IMR-90 (cell line): ENCODE measurements at regions not wholly inside any gene's neighbourhood (a gene's known extent, or its start where the extent isn't known, plus 50 kb on each side); places are given as distances from the start of the nearest gene placed in this dataset.
A peak's percentile ranks its signal among the peaks of the same experiment; 100 is the strongest.

Source experiments
- ATAC-seq: fragments of 200-7000 bp; cut with Tn5 transposase; 2 replicates; pipeline ENCODE4 v1.9.1; 2020; ENCODE audit warnings: low read depth, mild to moderate bottlenecking, moderate library complexity
- BruUV-seq: library from RNA; stranded (reverse); fragments of 400-500 nt; replicated peaks from 2 replicates; lab custom pipeline; 2021; lab: Mats Ljungman, UMichigan
- CTCF ChIA-PET: fragments of 300-600 bp; formaldehyde crosslinking; extraction: SDS; loops from one replicate; lab custom pipeline; 2021; ENCODE audit warnings: antibody characterized with exemption; lab: Yijun Ruan, JAX
- POLR2A ChIA-PET: fragments of 300-600 bp; sonication (Branson Sonifier 250); formaldehyde crosslinking; loops from one replicate; lab custom pipeline; 2022; ENCODE audit warnings: antibody characterized with exemption; ENCODE audit not compliant: unreplicated experiment; lab: Charles Lee
- DNase-seq: peaks from one replicate; pipeline ENCODE4 v3.0.0; 2013
- H2AFZ ChIP-seq: replicated peaks from 2 replicates; pipeline ENCODE3; 2013; ENCODE audit warnings: low read length, mild to moderate bottlenecking; ENCODE audit not compliant: poor library complexity
- H2AK5ac ChIP-seq: 2 replicates; pipeline ENCODE4 v1.6.1; 2013; ENCODE audit warnings: low read depth, low read length, inconsistent platforms
- H2AK9ac ChIP-seq: replicated peaks from 2 replicates; pipeline ENCODE3; 2013; ENCODE audit warnings: mild to moderate bottlenecking, low read depth, low read length, moderate library complexity; ENCODE audit not compliant: poor library complexity
- H2BK120ac ChIP-seq: 2 replicates; pipeline ENCODE4 v1.6.1; 2013; ENCODE audit warnings: low read depth, low read length, inconsistent platforms
- H2BK15ac ChIP-seq: 3 replicates; pipeline ENCODE4 v1.6.1; 2013; ENCODE audit warnings: low read depth, low read length, inconsistent platforms
- H2BK20ac ChIP-seq: 2 replicates; pipeline ENCODE4 v1.6.1; 2013; ENCODE audit warnings: low read depth, mild to moderate bottlenecking, inconsistent platforms, low read length, moderate library complexity
- H2BK5ac ChIP-seq: 2 replicates; pipeline ENCODE4 v1.6.1; 2013; ENCODE audit warnings: mild to moderate bottlenecking, low read depth, low read length, inconsistent platforms; ENCODE audit not compliant: poor library complexity, severe bottlenecking
- H3K14ac ChIP-seq: replicated peaks from 2 replicates; pipeline ENCODE4 v1.6.1; 2013; ENCODE audit warnings: low read depth, low read length, inconsistent platforms
- H3K18ac ChIP-seq: 2 replicates; pipeline ENCODE4 v1.6.1; 2013; ENCODE audit warnings: low read depth, low read length, control low read depth
- H3K23ac ChIP-seq: 2 replicates; pipeline ENCODE4 v1.6.1; 2013; ENCODE audit warnings: low read depth, low read length, inconsistent platforms
- H3K27ac ChIP-seq: 2 replicates; pipeline ENCODE4 v1.5.1; 2013; ENCODE audit warnings: mild to moderate bottlenecking, control low read depth, low read length; ENCODE audit not compliant: insufficient read depth
- H3K27me3 ChIP-seq: 2 replicates; pipeline ENCODE4 v1.6.1; 2013; ENCODE audit warnings: low read length; ENCODE audit not compliant: control insufficient read depth, insufficient read depth
- H3K36me3 ChIP-seq: 2 replicates; pipeline ENCODE4 v1.6.1; 2013; ENCODE audit warnings: low read length, mixed read lengths; ENCODE audit not compliant: control insufficient read depth, insufficient read depth
- H3K4ac ChIP-seq: 2 replicates; pipeline ENCODE4 v1.6.1; 2013; ENCODE audit warnings: low read depth, low read length, inconsistent platforms
- H3K4me1 ChIP-seq: 2 replicates; pipeline ENCODE4 v1.6.1; 2013; ENCODE audit warnings: low read length, mixed read lengths; ENCODE audit not compliant: control insufficient read depth, insufficient read depth
- H3K4me2 ChIP-seq: 2 replicates; pipeline ENCODE4 v1.6.1; 2013; ENCODE audit warnings: low read depth, mild to moderate bottlenecking, control low read depth, low read length, moderate library complexity
- H3K4me3 ChIP-seq: 2 replicates; pipeline ENCODE4 v1.5.1; 2013; ENCODE audit warnings: low read depth, mild to moderate bottlenecking, control low read depth, low read length, moderate library complexity; ENCODE audit not compliant: insufficient read depth
- H3K56ac ChIP-seq: 2 replicates; pipeline ENCODE4 v1.6.1; 2013; ENCODE audit warnings: low read length, inconsistent platforms; ENCODE audit not compliant: insufficient read depth; ENCODE audit errors: extremely low read depth
- H3K79me1 ChIP-seq, 2 experiments: 2 replicates each; pipeline ENCODE4 v1.6.1; 2013; ENCODE audit warnings: low read length in 2 of 2, inconsistent platforms in 1 of 2, low read depth in 1 of 2
- H3K9ac ChIP-seq: 2 replicates; pipeline ENCODE4 v1.6.1; 2013; ENCODE audit warnings: low read depth, low read length, control low read depth
- H3K9me1 ChIP-seq: 2 replicates; pipeline ENCODE4 v1.6.1; 2013; ENCODE audit warnings: low read length, inconsistent platforms; ENCODE audit not compliant: insufficient read depth
- H3K9me3 ChIP-seq: 2 replicates; pipeline ENCODE4 v1.6.1; 2013; ENCODE audit warnings: low read length; ENCODE audit not compliant: control insufficient read depth, insufficient read depth
- H4K20me1 ChIP-seq: 2 replicates; pipeline ENCODE4 v1.6.1; 2013; ENCODE audit warnings: low read length, inconsistent platforms; ENCODE audit not compliant: insufficient read depth
- H4K5ac ChIP-seq: 2 replicates; pipeline ENCODE4 v1.6.1; 2013; ENCODE audit warnings: mild to moderate bottlenecking, low read depth, low read length, control low read depth
- H4K8ac ChIP-seq, 2 experiments: 2 replicates each; pipeline ENCODE4 v1.6.1; 2013; ENCODE audit warnings: low read depth in 2 of 2, low read length in 2 of 2, control low read depth in 1 of 2, inconsistent platforms in 1 of 2
- H4K91ac ChIP-seq: 2 replicates; pipeline ENCODE4 v1.6.1; 2013; ENCODE audit warnings: low read depth, low read length, inconsistent platforms; ENCODE audit not compliant: insufficient read depth
- CTCF ChIP-seq: conservative IDR thresholded peaks from 2 replicates; pipeline ENCODE4 v1.5.1; 2012; ENCODE audit warnings: mild to moderate bottlenecking, low read depth, low read length, improper control_type of control experiment
- SMC3 ChIP-seq: fragments of 150-350 bp; IDR thresholded peaks from 2 replicates; pipeline ENCODE4 v1.6.1; 2016; ENCODE audit warnings: low read depth, mild to moderate bottlenecking, antibody characterized with exemption, low read length, moderate library complexity
- USF2 ChIP-seq: fragments of 150-350 bp; IDR thresholded peaks from 2 replicates; pipeline ENCODE4 v1.6.1; 2017; ENCODE audit warnings: mild to moderate bottlenecking, antibody characterized with exemption, low read length, low read depth
- WGBS, 2 experiments: methylation state at CpG; one replicate each; pipeline versions ENCODE4 v1.1.5 to v1.1.7; 2013; ENCODE audit warnings: missing lambda C conversion rate in 2 of 2; ENCODE audit not compliant: insufficient read length in 1 of 2; ENCODE audit errors: extremely low coverage in 2 of 2; 5-methylcytosine and 5-hydroxymethylcytosine counted together
- dilution Hi-C: fragments of 300-500 bp; cut with HindIII; formaldehyde crosslinking; loops from one replicate; pipeline ENCODE4 v1.14.3; 2018; ENCODE audit warnings: low sequenced_read_pairs; ENCODE audit not compliant: unreplicated experiment
- in situ Hi-C: fragments of 300-500 bp; cut with MboI; formaldehyde crosslinking; loops from 3 replicates; pipeline ENCODE4 v1.14.3; 2019; ENCODE audit warnings: low sequenced_read_pairs, inconsistent platforms, mixed read lengths
- intact Hi-C: fragments of 100-400 bp; cut with micrococcal nuclease; formaldehyde crosslinking; loops from 2 replicates; pipeline ENCODE4 v1.10.0; 2022

- no CpG with 5 or more reads among the region's 9 CpGs for WGBS, 2 experiments
- in situ Hi-C loops = no loop called here
- H3K9me1 ChIP-seq = 0 out of 2 replicates have a peak, but pooled peaks cover 2% of the 10 kb centered on the region
- H2BK5ac ChIP-seq = no peak overlapping the region
- no peak overlapping the region for H2AK9ac ChIP-seq
- no peaks in the 10 kb centered on the region for H4K20me1 ChIP-seq
- H3K18ac ChIP-seq = no peak overlapping the region
- CTCF ChIA-PET = no interaction called here
- H3K23ac ChIP-seq = no peak overlapping the region
- H3K36me3 ChIP-seq = no peaks in the 10 kb centered on the region
- no peaks in the 10 kb centered on the region for H3K9me3 ChIP-seq
- H3K4me2 ChIP-seq = peak overlapping the region; percentile 49; the same call in 1 of the 2 replicates
- H4K5ac ChIP-seq = no peak overlapping the region
- H3K4ac ChIP-seq = no peak overlapping the region; the same call in 1 of the 2 replicates
- dilution Hi-C loops = no loop called here
- TF ChIP-seq USF2 (peak; percentile 68), CTCF (no peak), SMC3 (no peak)
- peaks cover 2% of the 10 kb centered on the region for H3K27me3 ChIP-seq
- peak overlapping the region; percentile 78 for H2AFZ ChIP-seq
- no peaks in the 10 kb centered on the region for H3K79me1 ChIP-seq
- no peak overlapping the region for H3K4me3 ChIP-seq
- H3K27ac ChIP-seq = no peak overlapping the region
- no peak overlapping the region for H3K56ac ChIP-seq
- POLR2A ChIA-PET = no interaction called here
- intact Hi-C loops = no loop called here
- H3K4me1 ChIP-seq = peaks cover 4% of the 10 kb centered on the region; the same call in 1 of the 2 replicates
- H4K8ac ChIP-seq = 0 out of 4 replicates have a peak overlapping the region, but pooled peaks of 1 of the 2 experiments have one; percentile 42
- ATAC-seq (peak; percentile 37), DNase-seq (peak; percentile 19)
- no peak overlapping the region for H2BK120ac ChIP-seq
- H3K9ac ChIP-seq = no peak overlapping the region
- no peak overlapping the region for H4K91ac ChIP-seq
- H3K14ac ChIP-seq = 0 out of 2 replicates have a peak overlapping the region, but pooled peaks have one; percentile 25
- H2AK5ac ChIP-seq = no peak overlapping the region
- H2BK20ac ChIP-seq = no peak overlapping the region
- H2BK15ac ChIP-seq = no peak overlapping the region
- no TSS peak for BruUV-seq
Measured at GRCh38 chr10:91034494-91035159, 113.7 kb upstream of the ANKRD1 start.
